ENCODE measurements at regions not wholly inside any gene's neighbourhood (a gene's known extent, or its start where the extent isn't known, plus 50 kb on each side); places are given as distances from the start of the nearest gene placed in this dataset.

DNA sequence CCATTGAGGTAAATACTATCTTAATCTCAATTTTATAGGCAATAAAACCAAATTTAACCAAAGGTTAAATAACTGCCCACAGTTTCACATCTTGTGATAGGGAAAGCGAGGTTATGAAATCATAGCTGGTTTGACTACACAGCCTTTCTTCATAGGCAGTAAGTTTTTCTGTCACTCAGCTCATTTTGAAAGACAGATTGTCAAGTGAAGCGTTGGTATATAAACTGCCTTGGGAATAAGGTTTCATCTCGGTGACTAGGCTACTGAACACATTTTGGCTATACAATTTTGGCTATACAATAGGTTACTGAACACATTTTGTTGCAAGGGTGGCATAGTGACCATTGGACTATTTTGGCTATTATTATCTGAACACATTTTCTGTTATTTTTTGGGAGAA lies 793.7 kb downstream of the TRHDE start:
- H3K9me3 ChIP-seq (replicated peaks in 1 of 11) = no peaks in the 10 kb centered on the region
- no peak for TF ChIP-seq Cebpa-rat (IDR thresholded peaks at IDR 0.05)
- no peak overlapping the region for H3K9ac ChIP-seq
- no peaks in the 10 kb centered on the region for H3K36me3 ChIP-seq
- no peaks in the 10 kb centered on the region for H3K27me3 ChIP-seq
- no peaks in the 10 kb centered on the region for H3K4me1 ChIP-seq
- no peak overlapping the region for H3K27ac ChIP-seq
- no peak overlapping the region for H3K4me3 ChIP-seq
- no peaks in the 10 kb centered on the region for H4K20me1 ChIP-seq
- H3K4me2 ChIP-seq = no peak overlapping the region

DNA sequence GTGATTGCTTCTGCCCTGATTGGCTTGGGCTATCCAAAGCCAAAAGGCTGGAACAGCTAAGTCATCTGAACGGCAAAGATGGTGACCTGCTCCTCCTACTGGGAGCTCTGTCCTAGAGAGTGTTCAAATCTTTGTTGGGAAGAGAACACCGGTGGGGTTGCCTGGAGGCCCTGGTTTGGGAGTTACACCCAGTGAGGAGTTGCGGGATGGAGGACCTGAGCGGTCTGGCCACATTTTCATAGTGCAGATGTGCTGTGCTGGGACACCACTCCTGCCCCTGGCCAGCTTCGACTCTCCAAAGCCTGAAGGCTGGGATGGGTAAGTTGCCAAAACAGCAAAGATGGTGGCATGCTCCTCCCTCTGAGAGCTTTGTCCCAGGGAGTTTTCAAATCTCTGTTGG lies 795.4 kb downstream of the TRHDE start:
- no peak overlapping the region for H3K27ac ChIP-seq
- H3K9ac ChIP-seq = no peak overlapping the region
- H3K4me2 ChIP-seq = no peak overlapping the region
- H3K9me3 ChIP-seq (replicated peaks in 1 of 11) = no peaks in the 10 kb centered on the region
- TF ChIP-seq Cebpa-rat (IDR thresholded peaks at IDR 0.05) = no peak
- H3K4me1 ChIP-seq = no peaks in the 10 kb centered on the region
- no peaks in the 10 kb centered on the region for H4K20me1 ChIP-seq
- no peak overlapping the region for H3K4me3 ChIP-seq
- H3K36me3 ChIP-seq = no peaks in the 10 kb centered on the region
- no peaks in the 10 kb centered on the region for H3K27me3 ChIP-seq

GRCh38 chr12:73072214-73072613 lies 800.0 kb downstream of the TRHDE start:
- H3K4me2 ChIP-seq = no peak overlapping the region

GRCh38 chr12:73076760-73077159 lies 804.6 kb downstream of the TRHDE start:
- no peaks in the 10 kb centered on the region for H3K27me3 ChIP-seq
- no peak overlapping the region for H3K4me3 ChIP-seq
- no peaks in the 10 kb centered on the region for H3K36me3 ChIP-seq
- H3K4me2 ChIP-seq = no peak overlapping the region
- TF ChIP-seq Cebpa-rat (IDR thresholded peaks at IDR 0.05) = no peak
- H3K4me1 ChIP-seq = no peaks in the 10 kb centered on the region
- no peak overlapping the region for H3K9ac ChIP-seq
- no peaks in the 10 kb centered on the region for H4K20me1 ChIP-seq
- no peak overlapping the region for H3K27ac ChIP-seq
- no peaks in the 10 kb centered on the region for H3K9me3 ChIP-seq (replicated peaks in 1 of 11)

More at GRCh38 chr12:73072214-73072613, 800.0 kb downstream of the TRHDE start:
- no peaks in the 10 kb centered on the region for H4K20me1 ChIP-seq
- H3K9me3 ChIP-seq (replicated peaks in 1 of 11) = no peaks in the 10 kb centered on the region
- H3K4me1 ChIP-seq = no peaks in the 10 kb centered on the region
- no peak for TF ChIP-seq Cebpa-rat (IDR thresholded peaks at IDR 0.05)
- H3K27me3 ChIP-seq = no peaks in the 10 kb centered on the region
- no peaks in the 10 kb centered on the region for H3K36me3 ChIP-seq
- no peak overlapping the region for H3K9ac ChIP-seq
- H3K27ac ChIP-seq = no peak overlapping the region
- H3K4me3 ChIP-seq = no peak overlapping the region

- H3K27ac ChIP-seq = no peak overlapping the region
- peaks cover 0 to 14% (median 6%) of the 10 kb centered on the region in 11 experiments; a peak in 5 of 22 replicates for H3K9me3 ChIP-seq (replicated peaks in 1 of 11)
- H4K20me1 ChIP-seq = no peaks in the 10 kb centered on the region
- no peak overlapping the region for H3K9ac ChIP-seq
- no peaks in the 10 kb centered on the region for H3K36me3 ChIP-seq
- H3K4me1 ChIP-seq = no peaks in the 10 kb centered on the region
- no peaks in the 10 kb centered on the region for H3K27me3 ChIP-seq
- no peak overlapping the region for H3K4me2 ChIP-seq
- no peak for TF ChIP-seq Cebpa-rat (IDR thresholded peaks at IDR 0.05)
- no peak overlapping the region for H3K4me3 ChIP-seq
Measured at GRCh38 chr12:73083736-73084135, 811.6 kb downstream of the TRHDE start.

DNA sequence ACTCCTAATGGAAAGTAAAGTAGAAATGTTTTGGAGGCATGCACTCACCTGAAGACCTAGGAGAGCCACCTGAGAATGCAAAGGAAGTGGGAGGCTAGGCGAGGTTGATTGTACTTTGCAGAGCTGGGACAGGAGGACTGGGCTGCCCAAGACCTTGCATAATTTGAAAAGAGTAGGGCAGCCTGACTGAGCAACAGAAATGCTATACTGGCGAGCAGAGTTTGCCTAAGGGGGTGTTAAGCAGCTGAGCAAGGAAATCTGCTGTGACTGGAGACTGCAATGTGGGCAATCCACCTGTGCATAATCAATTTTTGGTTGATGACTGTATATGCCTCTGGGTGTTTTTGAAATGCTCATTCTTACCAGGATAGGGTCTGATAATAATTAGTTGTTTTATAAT lies 834.1 kb downstream of the TRHDE start:
- TF ChIP-seq Cebpa-rat (IDR thresholded peaks at IDR 0.05) = no peak
- Histone ChIP-seq H3K4me3 (no peak overlapping the region), H3K4me1 (no peaks in the 10 kb centered on the region), H3K9me3 (replicated peaks in 1 of 11) (no peaks in the 10 kb centered on the region), H3K9ac (no peak overlapping the region), H3K27ac (no peak overlapping the region), H3K27me3 (no peaks in the 10 kb centered on the region), H4K20me1 (no peaks in the 10 kb centered on the region), H3K36me3 (no peaks in the 10 kb centered on the region), H3K4me2 (no peak overlapping the region)

- Histone ChIP-seq H3K9me3 (replicated peaks in 1 of 11) (no peaks in the 10 kb centered on the region), H3K27ac (no peak overlapping the region), H3K9ac (no peak overlapping the region), H3K4me1 (no peaks in the 10 kb centered on the region), H3K4me3 (no peak overlapping the region), H4K20me1 (no peaks in the 10 kb centered on the region), H3K36me3 (no peaks in the 10 kb centered on the region), H3K27me3 (no peaks in the 10 kb centered on the region), H3K4me2 (no peak overlapping the region)
- no peak for TF ChIP-seq Cebpa-rat (IDR thresholded peaks at IDR 0.05)
Measured at GRCh38 chr12:73106896-73107295, 834.7 kb downstream of the TRHDE start.

- Histone ChIP-seq H3K4me3 (no peak overlapping the region), H3K36me3 (no peaks in the 10 kb centered on the region), H3K9ac (no peak overlapping the region), H3K27me3 (no peaks in the 10 kb centered on the region), H3K4me1 (no peaks in the 10 kb centered on the region), H3K27ac (no peak overlapping the region), H4K20me1 (no peaks in the 10 kb centered on the region), H3K4me2 (no peak overlapping the region), H3K9me3 (replicated peaks in 1 of 11) (no peaks in the 10 kb centered on the region)
- no peak for TF ChIP-seq Cebpa-rat (IDR thresholded peaks at IDR 0.05)
Measured at GRCh38 chr12:73110816-73111215, 838.6 kb downstream of the TRHDE start.

- no peak overlapping the region for H3K9ac ChIP-seq
- H3K4me3 ChIP-seq = no peak overlapping the region
- no peaks in the 10 kb centered on the region for H3K27me3 ChIP-seq
- no peaks in the 10 kb centered on the region for H3K9me3 ChIP-seq (replicated peaks in 1 of 11)
- no peak overlapping the region for H3K27ac ChIP-seq
- no peaks in the 10 kb centered on the region for H4K20me1 ChIP-seq
- H3K4me2 ChIP-seq = no peak overlapping the region
- no peaks in the 10 kb centered on the region for H3K4me1 ChIP-seq
- H3K36me3 ChIP-seq = no peaks in the 10 kb centered on the region
- no peak for TF ChIP-seq Cebpa-rat (IDR thresholded peaks at IDR 0.05)
Measured at GRCh38 chr12:73112035-73112816, 840.1 kb downstream of the TRHDE start.

GRCh38 chr12:73124480-73124879 lies 852.3 kb downstream of the TRHDE start:
- Histone ChIP-seq H3K4me2 (no peak overlapping the region), H3K27me3 (no peaks in the 10 kb centered on the region), H3K9ac (no peak overlapping the region), H3K9me3 (replicated peaks in 1 of 11) (no peaks in the 10 kb centered on the region), H3K27ac (no peak overlapping the region), H4K20me1 (no peaks in the 10 kb centered on the region), H3K4me3 (no peak overlapping the region), H3K4me1 (no peaks in the 10 kb centered on the region), H3K36me3 (no peaks in the 10 kb centered on the region)
- TF ChIP-seq Cebpa-rat (IDR thresholded peaks at IDR 0.05) = no peak
